ENCODE measurements at regions not wholly inside any gene's neighbourhood (a gene's known extent, or its start where the extent isn't known, plus 50 kb on each side); places are given as distances from the start of the nearest gene placed in this dataset.

DNA sequence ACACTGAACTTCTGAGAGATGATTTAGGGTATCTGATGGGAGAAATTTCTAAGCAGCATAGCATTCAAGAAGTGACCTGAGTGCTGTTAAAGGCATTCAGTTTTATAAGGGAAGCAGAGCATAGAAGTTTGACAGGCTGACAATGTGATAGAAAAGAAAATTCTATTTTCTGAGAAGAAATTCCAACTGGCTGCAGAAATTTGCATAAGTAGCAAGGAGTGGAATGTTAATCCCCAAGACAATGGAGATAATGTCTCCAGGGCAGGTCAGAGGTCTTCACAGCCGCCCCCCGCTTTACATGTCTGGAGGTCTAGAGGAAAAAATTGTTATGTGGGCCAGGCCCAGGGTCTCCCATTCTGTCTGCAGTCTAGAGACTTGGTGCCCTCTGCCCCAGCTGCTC is 1361.8 kb upstream of the EYS start:
- TF ChIP-seq CTCF (IDR thresholded peaks at IDR 0.05) (no peak), POLR2A (IDR thresholded peaks at IDR 0.05) (no peak)

Measured in prostate gland (tissue), 2 donors.